HUES64 (cell line): ENCODE measurements at regions not wholly inside any gene's neighbourhood (a gene's known extent, or its start where the extent isn't known, plus 50 kb on each side); places are given as distances from the start of the nearest gene placed in this dataset.

ENCODE experiments used
- H3K27ac ChIP-seq: 2 replicates; pipeline ENCODE4 v1.7.0; 2013; ENCODE audit warnings: low read depth, low read length, inconsistent platforms
- H3K27me3 ChIP-seq: 2 replicates; pipeline ENCODE4 v1.6.1; 2013; ENCODE audit warnings: mild to moderate bottlenecking, low read length; ENCODE audit not compliant: insufficient read depth
- H3K36me3 ChIP-seq: 2 replicates; pipeline ENCODE4 v1.6.1; 2013; ENCODE audit warnings: mild to moderate bottlenecking, low read length; ENCODE audit not compliant: insufficient read depth
- H3K4me1 ChIP-seq: 2 replicates; pipeline ENCODE4 v1.6.1; 2013; ENCODE audit warnings: mild to moderate bottlenecking, low read length, moderate library complexity; ENCODE audit not compliant: insufficient read depth
- H3K4me3 ChIP-seq: 2 replicates; pipeline ENCODE4 v1.5.1; 2013; ENCODE audit warnings: mild to moderate bottlenecking, low read length, moderate library complexity
- H3K9ac ChIP-seq: 2 replicates; pipeline ENCODE4 v1.6.1; 2013; ENCODE audit warnings: mild to moderate bottlenecking, low read depth, low read length
- H3K9me3 ChIP-seq: 2 replicates; pipeline ENCODE4 v1.6.1; 2013; ENCODE audit warnings: low read depth, low read length; ENCODE audit not compliant: insufficient read depth
- WGBS: fragments of 150-250, 120-280 bp; methylation state at CpG from one replicate; pipeline ENCODE4 v1.1.7; 2013; ENCODE audit warnings: missing lambda C conversion rate; 5-methylcytosine and 5-hydroxymethylcytosine counted together

GRCh38 chr1:55962472-55962871 is 616.9 kb downstream of the PLPP3 start:
- no peaks in the 10 kb centered on the region for H3K27me3 ChIP-seq
- no peaks in the 10 kb centered on the region; the same call in 1 of the 2 replicates for H3K4me1 ChIP-seq
- H3K4me3 ChIP-seq = no peak overlapping the region
- H3K9ac ChIP-seq = no peak overlapping the region
- WGBS = 89% methylated on average over 2 of the region's 2 CpGs
- H3K27ac ChIP-seq = no peak overlapping the region
- no peaks in the 10 kb centered on the region for H3K36me3 ChIP-seq
- no peaks in the 10 kb centered on the region for H3K9me3 ChIP-seq

DNA sequence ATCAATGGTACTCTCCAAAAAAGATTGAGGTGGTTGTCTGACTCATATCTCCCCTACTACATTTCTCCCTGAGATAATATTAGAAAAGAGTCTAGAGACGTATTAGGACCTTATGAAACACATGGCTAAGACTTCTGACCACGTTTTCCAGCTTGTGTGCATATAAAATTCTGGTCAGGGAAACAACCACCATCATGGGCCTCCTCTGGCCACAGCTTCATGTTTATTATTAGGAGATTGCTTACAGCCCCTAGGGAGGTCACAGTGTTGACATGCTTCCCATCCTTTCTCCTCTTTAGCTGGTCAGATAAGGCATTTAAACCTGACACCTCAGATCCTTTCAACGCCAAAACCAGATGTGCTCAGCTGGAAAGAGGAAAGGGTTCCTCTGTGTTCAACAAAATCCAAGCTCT is 620.2 kb downstream of the PLPP3 start:
- no peaks in the 10 kb centered on the region for H3K9me3 ChIP-seq
- no peaks in the 10 kb centered on the region for H3K36me3 ChIP-seq
- no peak overlapping the region for H3K27ac ChIP-seq
- no peaks in the 10 kb centered on the region; the same call in 1 of the 2 replicates for H3K4me1 ChIP-seq
- WGBS = 91% methylated on average over 3 of the region's 3 CpGs
- no peak overlapping the region for H3K4me3 ChIP-seq
- no peaks in the 10 kb centered on the region for H3K27me3 ChIP-seq
- no peak overlapping the region for H3K9ac ChIP-seq

DNA sequence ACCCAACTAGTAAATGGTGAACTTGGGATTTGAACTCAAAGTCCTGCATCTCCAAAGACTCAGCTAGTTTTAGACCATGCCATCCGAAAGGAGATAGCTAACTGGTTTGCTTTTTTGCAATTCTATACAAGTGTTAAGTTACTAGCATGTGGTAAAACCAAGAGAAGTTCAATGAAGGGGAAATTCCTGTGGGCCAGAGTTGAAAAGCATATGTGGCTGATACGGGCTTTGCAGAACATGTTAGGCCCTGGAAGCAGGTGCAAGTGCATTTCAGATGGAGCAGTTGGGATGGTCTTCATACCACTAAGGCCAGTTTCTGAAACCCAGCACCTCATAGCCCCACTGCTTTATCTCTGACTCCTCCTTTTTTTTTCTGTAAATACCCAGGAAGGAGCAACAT is 620.9 kb downstream of the PLPP3 start:
- WGBS = 67% methylated on average over 2 of the region's 2 CpGs
- H3K9me3 ChIP-seq = no peaks in the 10 kb centered on the region
- H3K27ac ChIP-seq = no peak overlapping the region
- H3K9ac ChIP-seq = no peak overlapping the region
- H3K27me3 ChIP-seq = no peaks in the 10 kb centered on the region
- H3K4me1 ChIP-seq = no peaks in the 10 kb centered on the region; the same call in 1 of the 2 replicates
- H3K4me3 ChIP-seq = no peak overlapping the region
- H3K36me3 ChIP-seq = no peaks in the 10 kb centered on the region

- Histone ChIP-seq H3K9me3 (no peaks in the 10 kb centered on the region), H3K27me3 (no peaks in the 10 kb centered on the region), H3K36me3 (no peaks in the 10 kb centered on the region), H3K27ac (no peak overlapping the region), H3K9ac (no peak overlapping the region), H3K4me1 (no peaks in the 10 kb centered on the region; the same call in 1 of the 2 replicates), H3K4me3 (no peak overlapping the region)
These were observed 622.1 kb downstream of the PLPP3 start for GRCh38 chr1:55957276-55957675.

GRCh38 chr1:55955016-55955621 is 624.2 kb downstream of the PLPP3 start:
- H3K27me3 ChIP-seq = no peaks in the 10 kb centered on the region
- H3K9ac ChIP-seq = no peak overlapping the region
- 93% methylated on average over 11 of the region's 12 CpGs for WGBS
- no peak overlapping the region for H3K4me3 ChIP-seq
- no peaks in the 10 kb centered on the region; the same call in 1 of the 2 replicates for H3K4me1 ChIP-seq
- no peaks in the 10 kb centered on the region for H3K9me3 ChIP-seq
- no peak overlapping the region for H3K27ac ChIP-seq
- H3K36me3 ChIP-seq = no peaks in the 10 kb centered on the region

- no peak overlapping the region for H3K27ac ChIP-seq
- no peaks in the 10 kb centered on the region for H3K36me3 ChIP-seq
- H3K4me3 ChIP-seq = no peak overlapping the region
- no peak overlapping the region for H3K9ac ChIP-seq
- no peaks in the 10 kb centered on the region for H3K9me3 ChIP-seq
- no peaks in the 10 kb centered on the region for H3K27me3 ChIP-seq
- 95% methylated on average over 3 of the region's 3 CpGs for WGBS
- no peaks in the 10 kb centered on the region for H3K4me1 ChIP-seq
These were observed 628.1 kb downstream of the PLPP3 start for GRCh38 chr1:55951291-55951690.

DNA sequence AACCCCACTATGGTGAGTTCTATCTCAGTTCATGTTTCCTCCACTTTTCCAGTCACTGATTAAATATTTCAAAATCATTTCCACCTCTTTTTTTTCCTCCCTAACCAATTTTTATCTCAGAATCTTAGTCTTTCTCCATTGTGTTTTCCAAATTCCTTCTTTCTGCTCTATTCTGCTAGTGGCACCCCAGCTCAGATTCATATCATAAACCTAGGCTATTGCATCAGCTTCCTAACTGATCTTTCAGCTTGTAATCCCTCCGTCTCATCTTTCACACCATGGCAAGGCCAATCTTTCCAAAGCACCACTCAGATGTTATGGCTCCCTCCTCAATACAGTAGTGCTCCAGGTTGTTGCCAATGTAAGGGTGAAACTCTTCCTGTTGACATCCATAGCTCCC is 631.9 kb downstream of the PLPP3 start:
- H3K36me3 ChIP-seq = no peaks in the 10 kb centered on the region
- 74% methylated on average over 1 of the region's 1 CpG for WGBS

GRCh38 chr1:55943721-55944435 is 635.5 kb downstream of the PLPP3 start:
- Histone ChIP-seq H3K4me3 (no peak overlapping the region), H3K9me3 (no peaks in the 10 kb centered on the region), H3K27me3 (no peaks in the 10 kb centered on the region), H3K27ac (no peak overlapping the region), H3K4me1 (no peaks in the 10 kb centered on the region), H3K9ac (no peak overlapping the region), H3K36me3 (no peaks in the 10 kb centered on the region)
- 69% methylated on average over 8 of the region's 8 CpGs for WGBS

More for the DNA sequence above, 631.9 kb downstream of the PLPP3 start:
- H3K4me1 ChIP-seq = no peaks in the 10 kb centered on the region
- H3K4me3 ChIP-seq = no peak overlapping the region
- no peak overlapping the region for H3K27ac ChIP-seq
- H3K9me3 ChIP-seq = no peaks in the 10 kb centered on the region
- no peak overlapping the region for H3K9ac ChIP-seq
- no peaks in the 10 kb centered on the region for H3K27me3 ChIP-seq

DNA sequence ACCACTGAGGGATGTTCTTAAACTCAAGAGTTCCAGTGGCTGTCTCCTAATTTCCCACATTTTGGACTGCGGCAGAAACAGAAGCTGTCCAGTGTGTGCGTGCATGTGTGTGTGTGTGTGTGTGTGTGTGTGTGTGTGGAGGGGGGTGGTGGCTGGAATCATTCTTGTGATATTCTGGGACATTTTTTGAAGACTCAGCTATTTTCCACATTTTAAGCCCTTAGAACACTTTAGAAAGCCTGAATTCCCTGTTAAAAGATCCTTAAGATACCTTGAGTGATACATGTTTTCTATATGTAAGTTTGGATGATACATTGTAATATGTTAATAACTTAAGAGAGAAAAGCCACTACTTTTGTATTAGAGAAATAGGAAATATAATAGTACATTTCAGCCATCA is 636.4 kb downstream of the PLPP3 start:
- no peaks in the 10 kb centered on the region for H3K4me1 ChIP-seq
- no peaks in the 10 kb centered on the region for H3K9me3 ChIP-seq
- H3K4me3 ChIP-seq = no peak overlapping the region
- no peak overlapping the region for H3K9ac ChIP-seq
- WGBS = 97% methylated on average over 2 of the region's 2 CpGs
- no peaks in the 10 kb centered on the region for H3K36me3 ChIP-seq
- no peak overlapping the region for H3K27ac ChIP-seq
- H3K27me3 ChIP-seq = no peaks in the 10 kb centered on the region

- Histone ChIP-seq H3K9me3 (no peaks in the 10 kb centered on the region), H3K36me3 (no peaks in the 10 kb centered on the region), H3K27ac (no peak overlapping the region), H3K27me3 (no peaks in the 10 kb centered on the region), H3K9ac (no peak overlapping the region), H3K4me1 (no peaks in the 10 kb centered on the region), H3K4me3 (no peak overlapping the region)
- WGBS = 92% methylated on average over 1 of the region's 1 CpG
These were observed 639.5 kb downstream of the PLPP3 start for GRCh38 chr1:55939866-55940265.

- Histone ChIP-seq H3K4me1 (no peaks in the 10 kb centered on the region), H3K36me3 (no peaks in the 10 kb centered on the region), H3K27me3 (no peaks in the 10 kb centered on the region), H3K27ac (no peak overlapping the region), H3K4me3 (no peak overlapping the region), H3K9ac (no peak overlapping the region), H3K9me3 (no peaks in the 10 kb centered on the region)
- 98% methylated on average over 6 of the region's 6 CpGs for WGBS
These were observed 640.5 kb downstream of the PLPP3 start for GRCh38 chr1:55938861-55939260.
